ENCODE measurements at regions not wholly inside any gene's neighbourhood (a gene's known extent, or its start where the extent isn't known, plus 50 kb on each side); places are given as distances from the start of the nearest gene placed in this dataset.

DNA sequence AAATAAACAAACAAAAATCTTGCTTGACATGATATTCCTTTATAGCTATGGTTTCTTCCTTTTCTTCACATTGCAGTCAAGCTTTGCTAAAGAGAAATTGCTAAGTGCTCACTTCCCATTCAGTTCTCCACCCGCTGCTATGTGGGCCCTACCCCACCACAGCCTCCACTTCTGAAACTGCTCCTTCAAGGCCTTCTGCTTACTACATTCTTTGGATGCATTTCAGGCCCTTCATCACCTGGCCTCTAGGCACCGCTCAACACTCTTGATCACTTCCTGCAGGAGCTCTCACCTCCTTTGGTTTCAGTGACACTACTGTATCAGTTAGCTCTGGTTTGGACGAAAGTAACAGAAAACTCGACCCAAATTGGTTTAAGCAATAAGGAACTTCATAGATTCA lies 72.4 kb downstream of the KLF5 start:
- TF ChIP-seq, protein P1, sequence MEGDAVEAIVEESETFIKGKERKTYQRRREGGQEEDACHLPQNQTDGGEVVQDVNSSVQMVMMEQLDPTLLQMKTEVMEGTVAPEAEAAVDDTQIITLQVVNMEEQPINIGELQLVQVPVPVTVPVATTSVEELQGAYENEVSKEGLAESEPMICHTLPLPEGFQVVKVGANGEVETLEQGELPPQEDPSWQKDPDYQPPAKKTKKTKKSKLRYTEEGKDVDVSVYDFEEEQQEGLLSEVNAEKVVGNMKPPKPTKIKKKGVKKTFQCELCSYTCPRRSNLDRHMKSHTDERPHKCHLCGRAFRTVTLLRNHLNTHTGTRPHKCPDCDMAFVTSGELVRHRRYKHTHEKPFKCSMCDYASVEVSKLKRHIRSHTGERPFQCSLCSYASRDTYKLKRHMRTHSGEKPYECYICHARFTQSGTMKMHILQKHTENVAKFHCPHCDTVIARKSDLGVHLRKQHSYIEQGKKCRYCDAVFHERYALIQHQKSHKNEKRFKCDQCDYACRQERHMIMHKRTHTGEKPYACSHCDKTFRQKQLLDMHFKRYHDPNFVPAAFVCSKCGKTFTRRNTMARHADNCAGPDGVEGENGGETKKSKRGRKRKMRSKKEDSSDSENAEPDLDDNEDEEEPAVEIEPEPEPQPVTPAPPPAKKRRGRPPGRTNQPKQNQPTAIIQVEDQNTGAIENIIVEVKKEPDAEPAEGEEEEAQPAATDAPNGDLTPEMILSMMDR (IDR thresholded peaks at IDR 0.05; ENCODE audit: poor library complexity, severe bottlenecking), result no peak
- TF ChIP-seq REST (IDR thresholded peaks at IDR 0.05; ENCODE audit: borderline replicate concordance) (no peak), POLR2AphosphoS5 (IDR thresholded peaks at IDR 0.05) (no peak), EZH2 (IDR thresholded peaks at IDR 0.05; ENCODE audit: borderline replicate concordance, insufficient read depth, low read length, poor library complexity, severe bottlenecking) (no peak)

Data from neural cell (in vitro differentiated cells).